ENCODE measurements at regions not wholly inside any gene's neighbourhood (a gene's known extent, or its start where the extent isn't known, plus 50 kb on each side); places are given as distances from the start of the nearest gene placed in this dataset.

GRCh38 chr1:234716908-234717375 lies 107.0 kb upstream of the IRF2BP2 start:
- H3K4me3 ChIP-seq (ENCODE audit: low read depth, poor library complexity, severe bottlenecking), result no peak overlapping the region
- 55 to 61% methylated on average over 15 of the region's 15 CpGs for WGBS, 2 donors
- intact Hi-C loops (cut with DNase I; ENCODE audit: low total_unique reads), result no loop called here
- DNase-seq (ENCODE audit: low spot score in 2 of 2), result no peak
- TF ChIP-seq POLR2A (IDR thresholded peaks at IDR 0.05), result no peak
- no peak for TF ChIP-seq CTCF (IDR thresholded peaks at IDR 0.05)

- 59 to 67% methylated on average over 10 of the region's 10 CpGs for WGBS, 2 donors
- no peak for TF ChIP-seq CTCF (IDR thresholded peaks at IDR 0.05)
- no peak for TF ChIP-seq POLR2A (IDR thresholded peaks at IDR 0.05)
- no peak for DNase-seq (ENCODE audit: low spot score in 2 of 2)
- no peak overlapping the region for H3K4me3 ChIP-seq (ENCODE audit: low read depth, poor library complexity, severe bottlenecking)
- intact Hi-C loops (cut with DNase I; ENCODE audit: low total_unique reads), result no loop called here
Measured at GRCh38 chr1:234715252-234716014, 105.5 kb upstream of the IRF2BP2 start.

- TF ChIP-seq CTCF (IDR thresholded peaks at IDR 0.05), result no peak
- intact Hi-C loops (cut with DNase I; ENCODE audit: low total_unique reads), result no loop called here
- DNase-seq (ENCODE audit: low spot score in 2 of 2), result peak in 1 of 2 donors; percentile 23
- WGBS, 2 donors, result 95 to 97% methylated on average over 5 of the region's 5 CpGs
- no peak overlapping the region for H3K4me3 ChIP-seq (ENCODE audit: low read depth, poor library complexity, severe bottlenecking)
Measured at GRCh38 chr1:234713859-234714258, 103.9 kb upstream of the IRF2BP2 start.

- intact Hi-C loops (cut with DNase I; ENCODE audit: low total_unique reads), result no loop called here
- WGBS, 2 donors, result 82 to 90% methylated on average over 11 of the region's 11 CpGs
- peak in 1 of 2 donors; percentile 68 for DNase-seq (ENCODE audit: low spot score in 2 of 2)
- no peak overlapping the region for H3K4me3 ChIP-seq (ENCODE audit: low read depth, poor library complexity, severe bottlenecking)
- no peak for TF ChIP-seq CTCF (IDR thresholded peaks at IDR 0.05)
- TF ChIP-seq POLR2A (IDR thresholded peaks at IDR 0.05), result no peak
Measured at GRCh38 chr1:234713440-234713839, 103.5 kb upstream of the IRF2BP2 start.

- intact Hi-C loops (cut with DNase I; ENCODE audit: low total_unique reads), result no loop called here
- peak in 1 of 2 donors; percentile 56 for DNase-seq (ENCODE audit: low spot score in 2 of 2)
Measured at GRCh38 chr1:234712891-234713305, 102.9 kb upstream of the IRF2BP2 start.

More at GRCh38 chr1:234712891-234713305, 102.9 kb upstream of the IRF2BP2 start:
- TF ChIP-seq CTCF (IDR thresholded peaks at IDR 0.05) (no peak), POLR2A (IDR thresholded peaks at IDR 0.05) (no peak)
- no peak overlapping the region for H3K4me3 ChIP-seq (ENCODE audit: low read depth, poor library complexity, severe bottlenecking)
- WGBS, 2 donors, result 84 to 100% methylated on average over 5 of the region's 5 CpGs
